Suprapubic skin (tissue), 4 donors: ENCODE measurements at regions not wholly inside any gene's neighbourhood (a gene's known extent, or its start where the extent isn't known, plus 50 kb on each side); places are given as distances from the start of the nearest gene placed in this dataset.

ENCODE experiments used
- CTCF ChIP-seq, 2 donors: fragments of 200-600 bp in 1 of 2; fragments of 450-650 bp in 1 of 2; sonication (generic) in 1 of 2; IDR thresholded peaks; one replicate each; pipeline ENCODE4 v1.5.1; 2016 to 2019; ENCODE audit warnings: antibody characterized with exemption in 2 of 2, mild to moderate bottlenecking in 1 of 2, moderate library complexity in 1 of 2
- EP300 ChIP-seq: sonication (generic); formaldehyde crosslinking; IDR thresholded peaks from one replicate; pipeline ENCODE4 v1.6.1; 2017; ENCODE audit warnings: antibody characterized with exemption
- POLR2A ChIP-seq, 2 donors: fragments of 450-650 bp; IDR thresholded peaks; one replicate each; pipeline ENCODE4 v1.6.1; 2017; ENCODE audit warnings: antibody characterized with exemption in 2 of 2, mild to moderate bottlenecking in 2 of 2, moderate library complexity in 2 of 2
- POLR2AphosphoS5 ChIP-seq, 3 donors: sonication (generic); formaldehyde crosslinking; IDR thresholded peaks; one replicate each; pipeline ENCODE4 v1.6.1; 2017; ENCODE audit warnings: antibody characterized with exemption in 3 of 3

GRCh38 chr1:104231676-104232075 is 482.0 kb downstream of the AMY1C start:
- no peak for TF ChIP-seq CTCF (IDR thresholded peaks at IDR 0.05)
- no peak for TF ChIP-seq POLR2AphosphoS5 (IDR thresholded peaks at IDR 0.05)
- no peak for TF ChIP-seq POLR2A (IDR thresholded peaks at IDR 0.05)
- no peak for TF ChIP-seq EP300
